Amniotic epithelial cell (primary cell): ENCODE measurements at regions not wholly inside any gene's neighbourhood (a gene's known extent, or its start where the extent isn't known, plus 50 kb on each side); places are given as distances from the start of the nearest gene placed in this dataset.
"Not testable (repeated sequence)": the region's sequence is repeated elsewhere in the genome, so short reads cannot be mapped to it uniquely, and the experiment has no call there.

ENCODE experiments used
- DNase-seq: peaks from one replicate; pipeline ENCODE4 v3.0.0-alpha.2; 2010; ENCODE audit warnings: low read depth

GRCh38 chr2:48221846-48222516, 92.5 kb upstream of the FOXN2 start:
- no peak for DNase-seq

- no peak for DNase-seq
Observed at GRCh38 chr2:48227617-48228344, 86.7 kb upstream of the FOXN2 start.

- no peak for DNase-seq
Observed at GRCh38 chr2:48228345-48228684, 86.2 kb upstream of the FOXN2 start.

- DNase-seq: no peak
Observed at GRCh38 chr2:48229063-48229462, 85.4 kb upstream of the FOXN2 start.

GRCh38 chr2:48230834-48231233, 83.6 kb upstream of the FOXN2 start:
- DNase-seq: no peak

- DNase-seq: no peak
Observed at GRCh38 chr2:48232351-48232750, 82.1 kb upstream of the FOXN2 start.

- DNase-seq: no peak
Observed at GRCh38 chr2:48233005-48233404, 81.5 kb upstream of the FOXN2 start.

GRCh38 chr2:48233824-48234223, 80.7 kb upstream of the FOXN2 start:
- DNase-seq: not testable (repeated sequence)

- DNase-seq: no peak
Observed at GRCh38 chr2:48235076-48235475, 79.4 kb upstream of the FOXN2 start.

- no peak for DNase-seq
Observed at GRCh38 chr2:48238381-48238780, 76.1 kb upstream of the FOXN2 start.

GRCh38 chr2:48240912-48241311, 73.6 kb upstream of the FOXN2 start:
- DNase-seq: no peak

GRCh38 chr2:48247206-48247605, 67.3 kb upstream of the FOXN2 start:
- DNase-seq: no peak

GRCh38 chr2:48248251-48248933, 66.1 kb upstream of the FOXN2 start:
- peak; percentile 87 for DNase-seq

GRCh38 chr2:48249025-48249424, 65.5 kb upstream of the FOXN2 start:
- peak; percentile 65 for DNase-seq

- DNase-seq: peak; percentile 90
Observed at GRCh38 chr2:48249631-48250473, 64.6 kb upstream of the FOXN2 start.

GRCh38 chr2:48250474-48250844, 64.0 kb upstream of the FOXN2 start:
- no peak for DNase-seq

GRCh38 chr2:48250943-48251342, 63.5 kb upstream of the FOXN2 start:
- peak; percentile 91 for DNase-seq

- DNase-seq: no peak
Observed at GRCh38 chr2:48251437-48252148, 62.9 kb upstream of the FOXN2 start.

- no peak for DNase-seq
Observed at GRCh38 chr2:48253301-48253700, 61.2 kb upstream of the FOXN2 start.

GRCh38 chr2:48254839-48255238, 59.6 kb upstream of the FOXN2 start:
- no peak for DNase-seq

GRCh38 chr2:48257456-48257855, 57.0 kb upstream of the FOXN2 start:
- DNase-seq: no peak
